Stimulated activated CD8-positive, alpha-beta memory T cell treated with anti-CD3 and anti-CD28 coated beads, Interleukin-7, amount 100 ng/mL, for 48 hours (primary cell): ENCODE measurements at regions not wholly inside any gene's neighbourhood (a gene's known extent, or its start where the extent isn't known, plus 50 kb on each side); places are given as distances from the start of the nearest gene placed in this dataset.

Source experiments
- DNase-seq, 2 donors: peaks; one replicate each; pipeline ENCODE4 v3.0.0-alpha.2; 2020; ENCODE audit warnings: low read depth in 1 of 2; ENCODE audit errors: extremely low read depth in 1 of 2

DNA sequence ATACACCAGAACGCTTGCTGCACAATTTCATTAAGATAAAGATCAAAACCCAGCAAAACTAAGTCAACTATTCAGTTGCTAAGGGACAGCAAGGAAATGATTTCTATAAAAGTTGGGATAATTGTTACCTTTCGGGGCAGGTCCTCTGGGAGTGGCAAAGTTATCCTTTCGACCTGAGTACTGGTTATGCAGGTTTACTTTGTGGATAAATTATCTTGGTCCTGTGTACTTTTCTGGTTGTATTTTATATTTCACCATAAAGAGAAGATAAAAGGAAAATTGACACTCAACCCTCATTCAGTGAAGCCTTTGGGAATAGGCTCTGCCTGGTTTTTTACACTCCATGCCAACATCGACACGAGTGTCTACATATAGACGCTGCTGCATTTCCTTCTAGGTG is 146.5 kb downstream of the SYK start:
- no peak for DNase-seq

DNA sequence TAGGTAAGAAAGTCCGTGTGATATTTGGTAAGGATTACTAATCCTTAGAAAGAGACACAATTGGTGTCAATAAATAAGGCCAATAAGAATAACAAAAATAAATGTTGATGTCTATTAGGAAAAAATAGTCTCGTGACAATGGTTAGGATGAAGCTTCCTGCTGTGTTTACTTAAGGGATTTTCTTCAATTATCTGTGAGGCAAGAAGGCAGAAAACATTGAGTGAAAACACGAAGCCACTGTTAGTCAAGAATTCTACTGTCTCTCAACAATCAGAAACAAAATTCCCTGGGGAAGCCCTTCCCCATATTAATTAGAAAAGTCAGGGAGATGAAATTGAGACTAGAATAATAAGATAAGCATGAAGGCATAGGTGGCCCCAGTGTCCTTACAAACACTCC is 149.0 kb downstream of the SYK start:
- DNase-seq: no peak

GRCh38 chr9:90953200-90953599 is 151.6 kb downstream of the SYK start:
- DNase-seq: no peak

GRCh38 chr9:90953805-90954204 is 152.2 kb downstream of the SYK start:
- DNase-seq: no peak

- DNase-seq: no peak
Observed at GRCh38 chr9:90956026-90956810, 154.6 kb downstream of the SYK start.

GRCh38 chr9:90958328-90958727 is 156.7 kb downstream of the SYK start:
- no peak for DNase-seq

GRCh38 chr9:90960941-90961340 is 159.3 kb downstream of the SYK start:
- no peak for DNase-seq

- DNase-seq: no peak
Observed at GRCh38 chr9:90961375-90961774, 159.8 kb downstream of the SYK start.

DNA sequence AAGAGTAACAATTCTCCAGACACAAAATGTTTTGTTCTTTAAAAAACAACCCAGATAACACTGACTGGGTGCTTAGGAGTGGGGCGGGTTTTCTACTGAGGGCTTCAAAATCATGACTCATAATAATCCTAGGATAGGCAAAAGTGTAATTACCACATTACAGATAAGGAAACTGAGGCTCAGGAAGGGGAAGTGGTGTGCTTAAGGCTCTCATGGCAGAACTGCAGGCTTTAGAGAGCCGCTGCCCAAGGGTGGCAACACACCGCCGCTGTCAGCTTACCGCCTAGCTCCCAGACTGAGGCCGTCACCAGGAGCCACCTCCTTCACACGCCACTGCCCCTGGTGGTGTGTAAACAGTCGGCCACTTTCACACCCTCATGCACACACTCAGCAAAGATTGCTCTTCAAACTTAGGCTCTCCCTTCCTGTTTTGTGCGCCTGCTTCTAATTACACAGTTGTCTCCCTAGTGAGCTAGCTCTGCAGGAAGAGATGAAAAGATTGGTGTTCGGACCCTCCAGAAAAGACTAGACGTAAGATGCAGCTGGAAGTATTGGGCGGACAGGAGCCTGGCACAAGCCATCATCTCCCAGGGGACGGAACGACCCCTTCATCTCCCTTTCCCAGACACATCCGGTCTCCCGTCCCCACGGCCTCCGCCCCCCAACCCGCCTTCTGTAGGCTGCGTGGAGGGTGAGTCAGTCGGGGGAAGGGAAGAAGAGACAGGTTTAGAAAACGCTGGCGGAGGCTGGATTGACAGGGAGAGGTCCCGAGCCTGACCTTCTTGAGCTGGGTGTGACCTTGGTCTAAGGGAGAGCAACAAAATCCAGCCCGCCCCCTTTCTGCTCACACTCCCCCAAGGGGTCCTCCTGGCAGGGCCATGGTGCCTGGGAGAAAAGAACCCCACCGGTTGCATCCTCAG is 162.7 kb downstream of the SYK start:
- peak in 1 of 2 donors; percentile 9 for DNase-seq

- DNase-seq: no peak
Observed at GRCh38 chr9:90965226-90966030, 163.8 kb downstream of the SYK start.

DNA sequence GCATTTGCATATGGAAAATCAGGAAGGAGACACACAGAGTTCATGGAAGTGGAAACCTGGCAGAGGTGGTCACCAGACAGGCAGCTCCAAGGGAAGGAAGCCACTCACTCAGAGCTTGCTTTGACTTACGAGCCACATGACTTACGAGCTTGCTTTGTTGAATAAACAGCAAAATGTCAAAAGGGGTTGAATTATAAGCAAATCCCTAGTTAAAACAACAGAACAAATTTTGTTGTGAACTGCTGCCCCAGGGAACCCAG is 164.3 kb downstream of the SYK start:
- DNase-seq: no peak

- DNase-seq: peak; percentile 23 to 52
Observed at GRCh38 chr9:90966480-90967144, 165.0 kb downstream of the SYK start.

- no peak for DNase-seq
Observed at GRCh38 chr9:90967145-90967538, 165.5 kb downstream of the SYK start.

- DNase-seq: no peak
Observed at GRCh38 chr9:90969021-90969675, 167.5 kb downstream of the SYK start.

- no peak for DNase-seq
Observed at GRCh38 chr9:90970608-90971007, 169.0 kb downstream of the SYK start.

DNA sequence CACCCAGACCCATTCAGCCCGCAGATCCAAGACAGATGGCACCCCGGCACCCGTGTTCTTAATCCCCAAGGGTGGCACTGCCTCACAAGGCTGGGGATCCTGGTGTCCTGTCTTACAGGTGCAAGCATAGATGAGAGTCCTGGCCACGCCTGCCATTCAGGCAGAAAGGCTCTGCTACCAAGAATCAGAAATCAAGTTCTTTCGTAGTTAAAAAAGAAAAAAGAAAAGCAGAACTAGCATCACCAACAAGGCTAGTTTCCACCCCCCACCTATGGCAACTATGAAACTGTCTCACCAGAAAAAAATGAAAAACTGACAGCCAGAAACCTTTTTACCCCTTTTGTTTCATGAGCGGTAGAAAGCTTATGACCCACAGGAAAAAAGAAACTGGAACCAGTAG is 170.4 kb downstream of the SYK start:
- no peak for DNase-seq

DNA sequence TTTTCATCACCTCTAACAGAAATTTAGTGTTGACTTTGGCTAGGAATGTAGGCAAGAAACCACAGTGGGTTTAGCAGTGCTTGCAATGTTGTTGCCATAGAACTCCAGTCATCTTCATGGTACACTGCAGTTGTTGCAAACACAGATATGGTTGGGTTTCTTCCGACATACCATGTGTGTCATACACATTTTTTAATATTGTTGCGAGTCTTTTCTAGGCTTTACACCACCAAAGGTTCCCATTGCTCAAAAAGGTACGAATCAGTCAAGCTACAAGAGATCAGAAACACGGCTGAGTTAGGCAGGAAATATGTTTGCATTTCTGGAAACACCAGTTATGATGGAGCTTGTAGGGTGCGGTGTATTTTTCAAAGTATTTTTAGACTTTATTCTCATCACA is 172.4 kb downstream of the SYK start:
- no peak for DNase-seq

- no peak for DNase-seq
Observed at GRCh38 chr9:90974643-90975245, 173.1 kb downstream of the SYK start.

DNA sequence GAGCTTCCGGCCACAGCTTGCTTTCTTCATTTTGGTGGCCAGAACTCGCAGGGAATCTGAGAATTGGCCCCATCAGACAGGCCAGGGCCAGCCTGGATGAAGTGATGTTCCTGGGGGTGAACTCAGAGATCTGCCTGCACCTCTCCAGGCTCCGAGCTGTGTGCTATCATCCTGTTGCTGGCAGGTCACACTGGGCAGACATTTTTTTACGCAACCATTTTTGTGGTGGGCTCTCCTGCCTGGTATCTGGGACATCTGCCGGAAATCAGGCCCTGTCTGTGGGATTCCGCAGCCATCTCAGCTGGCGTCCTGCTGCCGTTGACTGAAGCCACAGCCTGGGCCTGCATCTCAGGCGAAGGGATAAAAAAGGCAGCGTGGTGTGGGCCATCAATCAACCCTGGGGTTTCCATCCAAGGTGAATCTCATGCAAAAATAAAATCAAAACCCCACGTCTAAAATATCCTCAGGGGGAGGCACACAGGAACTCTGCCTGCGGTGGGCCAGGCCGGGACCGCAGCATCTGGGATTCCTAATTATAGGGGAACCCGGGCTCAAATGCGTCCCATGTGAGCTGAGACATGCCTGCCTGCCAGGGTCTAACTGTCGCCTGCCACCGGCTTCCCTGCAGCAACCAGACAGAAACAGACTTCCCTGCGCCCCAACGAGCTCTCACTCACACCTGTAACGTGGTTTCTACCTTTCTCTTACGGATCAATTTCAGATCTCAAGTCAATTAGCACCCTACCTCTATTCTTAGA is 174.3 kb downstream of the SYK start:
- DNase-seq: no peak
